Endothelial cell of umbilical vein (primary cell): ENCODE measurements at regions not wholly inside any gene's neighbourhood (a gene's known extent, or its start where the extent isn't known, plus 50 kb on each side); places are given as distances from the start of the nearest gene placed in this dataset.

Experiments used
- BruUV-seq: library from RNA; stranded (reverse); fragments of 400-500 nt; replicated peaks from 2 replicates; lab custom pipeline; 2021; lab: Mats Ljungman, UMichigan
- CTCF ChIA-PET: fragments of 300-600, 350-600 bp; sonication (Branson Sonifier 250); formaldehyde crosslinking; loops from one replicate; lab custom pipeline; 2021; ENCODE audit warnings: antibody characterized with exemption, inconsistent platforms; lab: Charles Lee
- POLR2A ChIA-PET: fragments of 300-600, 350-600 bp; sonication (Branson Sonifier 250); formaldehyde crosslinking; loops from one replicate; lab custom pipeline; 2021; ENCODE audit warnings: antibody characterized with exemption, inconsistent platforms; lab: Charles Lee
- DNase-seq: peaks from one replicate; pipeline ENCODE4 v3.0.0-alpha.2; 2011; ENCODE audit warnings: low read depth, low spot score
- FAIRE-seq: peaks from 2 replicates; lab custom pipeline; 2011; peaks lifted over from hg19 to GRCh38; lab: Jason Lieb, UNC
- H2AFZ ChIP-seq: 2 replicates; pipeline ENCODE4 v1.6.0; 2012; ENCODE audit warnings: low read depth, low read length, control low read depth, inconsistent platforms
- H3K27ac ChIP-seq: 2 replicates; pipeline ENCODE4 v1.5.1; 2011; ENCODE audit warnings: low read depth, mild to moderate bottlenecking, control low read depth, low read length, moderate library complexity; ENCODE audit not compliant: insufficient read depth
- H3K27me3 ChIP-seq, 2 experiments: 2 replicates each; pipeline versions ENCODE4 v1.6.0 to v1.6.1; 2011; ENCODE audit warnings: low read length in 2 of 2, mixed read lengths in 1 of 2; ENCODE audit not compliant: control insufficient read depth in 2 of 2, insufficient read depth in 2 of 2
- H3K36me3 ChIP-seq, 2 experiments: 2 replicates in 1 of 2; 3 replicates in 1 of 2; pipeline ENCODE4 v1.5.1; 2011; ENCODE audit warnings: low read length in 2 of 2, mild to moderate bottlenecking in 1 of 2, moderate library complexity in 1 of 2; ENCODE audit not compliant: control insufficient read depth in 2 of 2, insufficient read depth in 2 of 2; ENCODE audit errors: extremely low read depth in 1 of 2
- H3K4me1 ChIP-seq: 3 replicates; pipeline ENCODE4 v1.5.1; 2011; ENCODE audit warnings: mild to moderate bottlenecking, low read length; ENCODE audit not compliant: control insufficient read depth, insufficient read depth; ENCODE audit errors: extremely low read depth
- H3K4me2 ChIP-seq: 2 replicates; pipeline ENCODE4 v1.6.1; 2011; ENCODE audit warnings: low read length, control low read depth, mixed read lengths; ENCODE audit not compliant: insufficient read depth
- H3K4me3 ChIP-seq, 3 experiments: fragments of 200-600 bp in 1 of 3; sonication (generic), shearing (Covaris generic) in 1 of 3; replicated peaks in 1 of 3; 2 replicates each; pipeline ENCODE4 v1.5.1; 2011 to 2016; ENCODE audit warnings: control low read depth in 3 of 3, low read length in 3 of 3, mild to moderate bottlenecking in 2 of 3, inconsistent platforms in 1 of 3, low read depth in 1 of 3, moderate library complexity in 1 of 3; ENCODE audit not compliant: insufficient read depth in 1 of 3
- H3K79me2 ChIP-seq: 2 replicates; pipeline ENCODE4 v1.6.0; 2012; ENCODE audit warnings: low read length, inconsistent platforms; ENCODE audit not compliant: control insufficient read depth, insufficient read depth
- H3K9ac ChIP-seq: replicated peaks from 2 replicates; pipeline ENCODE3; 2011; ENCODE audit warnings: low read length, control low read depth; ENCODE audit not compliant: insufficient read depth; ENCODE audit errors: extremely low read depth
- H3K9me1 ChIP-seq: replicated peaks from 3 replicates; pipeline ENCODE4 v1.6.0; 2011; ENCODE audit warnings: mild to moderate bottlenecking, low read length; ENCODE audit not compliant: control insufficient read depth, insufficient read depth; ENCODE audit errors: extremely low read depth
- H3K9me3 ChIP-seq: replicated peaks from 2 replicates; pipeline ENCODE4 v1.5.1; 2012; ENCODE audit warnings: low read length, inconsistent platforms; ENCODE audit not compliant: control insufficient read depth, insufficient read depth
- H4K20me1 ChIP-seq: replicated peaks from 2 replicates; pipeline ENCODE3; 2011; ENCODE audit warnings: mild to moderate bottlenecking, low read length; ENCODE audit not compliant: control insufficient read depth, insufficient read depth; ENCODE audit errors: extremely low read depth
- EZH2 ChIP-seq: IDR thresholded peaks from 2 replicates; pipeline ENCODE4 v1.6.1; 2012; ENCODE audit warnings: borderline replicate concordance, low read depth, mild to moderate bottlenecking, moderate library complexity, low read length, inconsistent platforms; ENCODE audit not compliant: severe bottlenecking
- FOS ChIP-seq: IDR thresholded peaks from 2 replicates; pipeline ENCODE4 v1.6.1; 2011; ENCODE audit warnings: mild to moderate bottlenecking, low read length, moderate library complexity, borderline replicate concordance; ENCODE audit not compliant: insufficient read depth
- GATA2 ChIP-seq: IDR thresholded peaks from 2 replicates; pipeline ENCODE4 v1.7.0; 2011; ENCODE audit warnings: low read depth, mild to moderate bottlenecking, moderate library complexity, mixed read lengths, low read length; ENCODE audit not compliant: insufficient read length, insufficient read depth
- JUN ChIP-seq: IDR thresholded peaks from 2 replicates; pipeline ENCODE4 v1.6.1; 2011; ENCODE audit warnings: borderline replicate concordance, low read depth; ENCODE audit not compliant: insufficient read length, insufficient read depth
- MYC ChIP-seq: IDR thresholded peaks from one replicate; pipeline ENCODE4 v1.6.1; 2011; ENCODE audit warnings: mild to moderate bottlenecking, low read depth, low read length
- POLR2A ChIP-seq: IDR thresholded peaks from 2 replicates; pipeline ENCODE4 v1.6.1; 2012; ENCODE audit warnings: low read depth, mild to moderate bottlenecking, control low read depth, low read length
- POLR2AphosphoS5 ChIP-seq: IDR thresholded peaks from 2 replicates; pipeline ENCODE4 v1.6.1; 2012; ENCODE audit warnings: low read depth, mild to moderate bottlenecking, control low read depth, low read length, moderate library complexity; ENCODE audit not compliant: insufficient read depth
- dilution Hi-C: fragments of 300-500 bp; cut with MboI; formaldehyde crosslinking; loops from one replicate; pipeline ENCODE4 v1.15.0; 2019; ENCODE audit warnings: low sequenced_read_pairs; ENCODE audit not compliant: extremely low pct_ligation_motif_present
- intact Hi-C: fragments of 100-400 bp; cut with micrococcal nuclease; formaldehyde crosslinking; loops from one replicate; pipeline ENCODE4 v1.10.0; 2022
- TF ChIP-seq, protein P1 (sequence below): IDR thresholded peaks from 2 replicates; pipeline ENCODE4 v1.6.1; 2011; ENCODE audit not compliant: insufficient read depth, insufficient read length
- TF ChIP-seq, protein P2 (sequence below), 2 donors: IDR thresholded peaks; 1 replicate in 1 of 2; 2 replicates in 1 of 2; pipeline ENCODE4 v1.5.1; 2011; ENCODE audit warnings: low read length in 2 of 2, mild to moderate bottlenecking in 2 of 2, moderate library complexity in 2 of 2, control low read depth in 1 of 2, inconsistent platforms in 1 of 2, low read depth in 1 of 2; ENCODE audit not compliant: insufficient read depth in 1 of 2; ENCODE audit errors: extremely low read depth in 1 of 2

DNA sequence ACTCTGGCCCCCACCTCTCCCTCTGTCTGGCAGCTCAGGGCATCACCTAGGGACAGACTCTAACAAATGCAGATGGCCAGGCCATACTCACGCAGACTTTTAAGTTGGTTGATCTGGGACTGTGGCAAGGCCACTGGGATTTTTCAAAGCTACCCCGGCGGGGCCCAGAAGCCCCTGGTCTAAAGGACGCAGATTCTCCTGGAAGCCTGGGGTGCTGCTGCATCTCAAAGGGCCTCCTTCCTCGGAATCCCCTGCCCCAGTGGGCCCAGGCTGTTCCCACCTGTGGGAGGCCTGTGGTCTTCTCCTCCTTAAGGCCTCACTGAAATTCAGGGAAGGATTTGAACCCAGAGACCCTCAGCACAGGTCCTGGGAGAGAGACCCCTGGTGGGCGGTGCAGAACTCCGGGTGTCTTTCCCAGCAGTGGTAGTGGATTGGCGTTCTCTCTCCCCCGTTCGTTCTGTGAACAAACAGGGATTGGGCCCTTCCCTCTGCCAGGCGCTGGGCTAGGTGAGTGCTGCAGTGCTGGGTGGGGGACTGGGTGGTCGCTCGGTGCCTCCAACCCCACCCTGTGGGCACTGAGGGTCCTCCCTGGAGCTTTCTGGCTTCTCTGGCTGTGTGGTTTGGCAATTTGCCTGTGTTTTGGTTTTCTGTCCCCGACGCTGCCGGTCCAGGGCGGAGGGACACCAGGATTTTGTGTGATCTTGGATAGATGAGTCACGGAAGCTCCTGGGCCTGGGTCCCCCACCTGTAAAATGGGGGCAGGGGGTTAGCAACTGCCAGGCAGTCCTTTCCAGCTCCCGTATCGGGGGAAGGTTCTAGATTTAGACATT lies 160.5 kb upstream of the GSE1 start:
- POLR2A ChIA-PET = no interaction called here
- BruUV-seq = no TSS peak

More for the DNA sequence above, 160.5 kb upstream of the GSE1 start:
- Histone ChIP-seq H3K9me1 (no peaks in the 10 kb centered on the region), H3K4me3 (no peak overlapping the region), H3K27me3 (no peaks in the 10 kb centered on the region), H3K79me2 (no peaks in the 10 kb centered on the region), H2AFZ (no peak overlapping the region), H3K27ac (no peak overlapping the region), H3K4me2 (no peak overlapping the region), H3K4me1 (no peaks in the 10 kb centered on the region), H3K9me3 (no peaks in the 10 kb centered on the region), H3K36me3 (no peaks in the 10 kb centered on the region), H3K9ac (no peak overlapping the region), H4K20me1 (no peaks in the 10 kb centered on the region)
- no peak for TF ChIP-seq POLR2AphosphoS5
- TF ChIP-seq GATA2 = no peak
- TF ChIP-seq FOS = no peak
- TF ChIP-seq, protein P1, sequence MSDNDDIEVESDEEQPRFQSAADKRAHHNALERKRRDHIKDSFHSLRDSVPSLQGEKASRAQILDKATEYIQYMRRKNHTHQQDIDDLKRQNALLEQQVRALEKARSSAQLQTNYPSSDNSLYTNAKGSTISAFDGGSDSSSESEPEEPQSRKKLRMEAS = no peak
- no peak for TF ChIP-seq MYC
- TF ChIP-seq JUN = no peak
- no peak for TF ChIP-seq POLR2A
- TF ChIP-seq EZH2 = no peak
- TF ChIP-seq, protein P2, sequence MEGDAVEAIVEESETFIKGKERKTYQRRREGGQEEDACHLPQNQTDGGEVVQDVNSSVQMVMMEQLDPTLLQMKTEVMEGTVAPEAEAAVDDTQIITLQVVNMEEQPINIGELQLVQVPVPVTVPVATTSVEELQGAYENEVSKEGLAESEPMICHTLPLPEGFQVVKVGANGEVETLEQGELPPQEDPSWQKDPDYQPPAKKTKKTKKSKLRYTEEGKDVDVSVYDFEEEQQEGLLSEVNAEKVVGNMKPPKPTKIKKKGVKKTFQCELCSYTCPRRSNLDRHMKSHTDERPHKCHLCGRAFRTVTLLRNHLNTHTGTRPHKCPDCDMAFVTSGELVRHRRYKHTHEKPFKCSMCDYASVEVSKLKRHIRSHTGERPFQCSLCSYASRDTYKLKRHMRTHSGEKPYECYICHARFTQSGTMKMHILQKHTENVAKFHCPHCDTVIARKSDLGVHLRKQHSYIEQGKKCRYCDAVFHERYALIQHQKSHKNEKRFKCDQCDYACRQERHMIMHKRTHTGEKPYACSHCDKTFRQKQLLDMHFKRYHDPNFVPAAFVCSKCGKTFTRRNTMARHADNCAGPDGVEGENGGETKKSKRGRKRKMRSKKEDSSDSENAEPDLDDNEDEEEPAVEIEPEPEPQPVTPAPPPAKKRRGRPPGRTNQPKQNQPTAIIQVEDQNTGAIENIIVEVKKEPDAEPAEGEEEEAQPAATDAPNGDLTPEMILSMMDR (IDR thresholded peaks at IDR 0.05; ENCODE audit: extremely low read depth in 1 of 2, insufficient read depth in 1 of 2, low read depth in 1 of 2, low read length in 2 of 2) = no peak
- DNase-seq (no peak), FAIRE-seq (no peak)
- dilution Hi-C loops (no loop called here), intact Hi-C loops (no loop called here)
- CTCF ChIA-PET = interaction anchor here (0.8 to 1.0 kb wide), 2 partner anchors 9 to 164 kb away, joined by 3 read pairs; no protein-coding TSS in a partner anchor
